Smooth muscle cell (in vitro differentiated cells): ENCODE measurements at regions not wholly inside any gene's neighbourhood (a gene's known extent, or its start where the extent isn't known, plus 50 kb on each side); places are given as distances from the start of the nearest gene placed in this dataset.

ENCODE experiments used
- DNase-seq: peaks from one replicate; lab custom pipeline; 2025; ENCODE audit not compliant: unreplicated experiment; lab: John Stamatoyannopoulos, UW
- H2AFZ ChIP-seq: fragments of 200-600 bp; sonication (generic); 2 replicates; pipeline ENCODE4 v1.6.0; 2016; ENCODE audit warnings: antibody characterized with exemption, low read depth, mild to moderate bottlenecking
- H3F3A ChIP-seq: fragments of 200-600 bp; sonication (generic); 2 replicates; pipeline ENCODE4 v1.6.0; 2017; ENCODE audit warnings: antibody characterized with exemption, low read depth
- H3K27ac ChIP-seq: fragments of 200-600 bp; sonication (generic); 2 replicates; pipeline ENCODE4 v1.5.1; 2016; ENCODE audit warnings: low read depth, mild to moderate bottlenecking
- H3K27me3 ChIP-seq: fragments of 200-600 bp; sonication (generic); 2 replicates; pipeline ENCODE4 v1.6.1; 2016; ENCODE audit warnings: low read depth, mild to moderate bottlenecking
- H3K36me3 ChIP-seq: fragments of 200-600 bp; sonication (generic); 2 replicates; pipeline ENCODE4 v1.5.1; 2016; ENCODE audit warnings: low read depth
- H3K4me1 ChIP-seq: fragments of 200-600 bp; sonication (generic); 2 replicates; pipeline ENCODE4 v1.5.1; 2016; ENCODE audit warnings: low read depth
- H3K4me2 ChIP-seq: fragments of 200-600 bp; sonication (generic); 2 replicates; pipeline ENCODE4 v1.6.0; 2016; ENCODE audit warnings: mild to moderate bottlenecking
- H3K4me3 ChIP-seq: fragments of 200-600 bp; sonication (generic); 2 replicates; pipeline ENCODE4 v1.5.1; 2016; ENCODE audit warnings: mild to moderate bottlenecking
- H3K79me2 ChIP-seq: fragments of 200-600 bp; sonication (generic); 2 replicates; pipeline ENCODE4 v1.6.0; 2016; ENCODE audit warnings: low read depth, mild to moderate bottlenecking
- H3K9ac ChIP-seq: fragments of 200-600 bp; sonication (generic); 2 replicates; pipeline ENCODE4 v1.6.0; 2016; ENCODE audit warnings: low read depth
- H3K9me3 ChIP-seq: fragments of 200-600 bp; sonication (generic); replicated peaks from 2 replicates; pipeline ENCODE4 v1.5.1; 2016; ENCODE audit warnings: low read depth
- H4K20me1 ChIP-seq: fragments of 200-600 bp; sonication (generic); 2 replicates; pipeline ENCODE4 v1.6.0; 2016; ENCODE audit warnings: low read depth
- CTCF ChIP-seq: fragments of 200-600 bp; sonication (generic); IDR thresholded peaks from 2 replicates; pipeline ENCODE4 v1.5.1; 2017; ENCODE audit warnings: borderline replicate concordance, mild to moderate bottlenecking, antibody characterized with exemption; ENCODE audit not compliant: insufficient read depth, poor library complexity, severe bottlenecking
- WGBS: methylation state at CpG from one replicate; pipeline ENCODE4 v1.1.7; 2016; ENCODE audit warnings: low lambda C conversion rate; 5-methylcytosine and 5-hydroxymethylcytosine counted together

GRCh38 chr6:40098774-40099173 is 164.5 kb upstream of the MOCS1 start:
- Histone ChIP-seq H3K79me2 (no peaks in the 10 kb centered on the region), H3K4me3 (no peak overlapping the region), H3K27ac (no peak overlapping the region), H3K9me3 (no peaks in the 10 kb centered on the region), H3K9ac (no peak overlapping the region), H3F3A (no peaks in the 10 kb centered on the region), H3K4me1 (no peaks in the 10 kb centered on the region), H3K4me2 (no peak overlapping the region), H4K20me1 (no peaks in the 10 kb centered on the region), H3K36me3 (no peaks in the 10 kb centered on the region), H2AFZ (no peak overlapping the region), H3K27me3 (no peaks in the 10 kb centered on the region)
- TF ChIP-seq CTCF: no peak
- 56% methylated on average over 3 of the region's 3 CpGs for WGBS
- DNase-seq: no peak

DNA sequence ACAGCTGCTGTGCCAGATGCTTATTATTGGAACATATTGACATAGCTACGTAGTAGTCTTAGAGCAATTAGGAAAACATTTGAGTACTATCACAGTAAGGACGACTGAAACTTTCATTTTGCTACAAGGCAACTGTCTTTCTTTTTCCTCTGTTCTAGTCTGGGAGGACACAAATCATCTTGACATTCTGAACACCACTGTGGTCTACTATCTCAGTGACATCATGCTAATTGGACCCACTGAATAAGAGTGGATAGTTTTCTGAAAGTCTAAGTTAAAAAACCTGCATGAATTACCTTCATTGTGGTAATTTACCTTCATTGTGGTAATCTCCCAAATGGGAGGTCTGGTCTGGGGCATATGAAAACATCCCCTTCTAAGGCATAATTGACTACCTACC is 163.3 kb upstream of the MOCS1 start:
- Histone ChIP-seq H3K4me3 (no peak overlapping the region), H3K27ac (no peak overlapping the region), H3K27me3 (no peaks in the 10 kb centered on the region), H3K36me3 (no peaks in the 10 kb centered on the region), H3K4me2 (no peak overlapping the region), H3F3A (no peaks in the 10 kb centered on the region), H2AFZ (no peak overlapping the region), H3K9ac (no peak overlapping the region), H3K9me3 (no peaks in the 10 kb centered on the region), H4K20me1 (no peaks in the 10 kb centered on the region), H3K4me1 (no peaks in the 10 kb centered on the region), H3K79me2 (no peaks in the 10 kb centered on the region)
- no peak for DNase-seq
- TF ChIP-seq CTCF: no peak
- 66% methylated on average over 2 of the region's 2 CpGs for WGBS

- WGBS: 80% methylated on average over 3 of the region's 3 CpGs
- no peak for TF ChIP-seq CTCF
- Histone ChIP-seq H3K27me3 (peaks cover 8% of the 10 kb centered on the region), H3K9ac (no peak overlapping the region), H3K79me2 (no peaks in the 10 kb centered on the region), H2AFZ (no peak overlapping the region), H3K27ac (no peak overlapping the region), H3K4me3 (no peak overlapping the region), H4K20me1 (no peaks in the 10 kb centered on the region), H3K36me3 (no peaks in the 10 kb centered on the region), H3K4me2 (no peak overlapping the region), H3K4me1 (no peaks in the 10 kb centered on the region), H3F3A (no peaks in the 10 kb centered on the region), H3K9me3 (no peaks in the 10 kb centered on the region)
- no peak for DNase-seq
Observed at GRCh38 chr6:40083141-40083920, 149.1 kb upstream of the MOCS1 start.
